Gastroesophageal sphincter (tissue), 4 donors: ENCODE measurements at regions not wholly inside any gene's neighbourhood (a gene's known extent, or its start where the extent isn't known, plus 50 kb on each side); places are given as distances from the start of the nearest gene placed in this dataset.

ENCODE experiments used
- ATAC-seq: fragments of 150-250 bp; one replicate; pipeline ENCODE4 v1.9.1; 2016; ENCODE audit warnings: mild to moderate bottlenecking, moderate library complexity
- H3K27ac ChIP-seq, 4 donors: fragments of 200-600 bp; sonication (generic) in 3 of 4; 1 replicate in 3 of 4; 2 replicates in 1 of 4; pipeline ENCODE4 v1.5.1; 2016 to 2019
- H3K27me3 ChIP-seq: fragments of 200-600 bp; sonication (generic); one replicate; pipeline ENCODE4 v1.5.1; 2019
- H3K36me3 ChIP-seq, 2 donors: fragments of 200-600 bp; sonication (generic); one replicate each; pipeline ENCODE4 v1.5.1; 2019; ENCODE audit warnings: control low read depth in 1 of 2
- H3K4me1 ChIP-seq, 3 donors: fragments of 200-600 bp; sonication (generic); 1 replicate in 2 of 3; 2 replicates in 1 of 3; pipeline ENCODE4 v1.5.1; 2016 to 2019; ENCODE audit warnings: control low read depth in 2 of 3
- H3K4me3 ChIP-seq, 2 donors: fragments of 200-600 bp; sonication (generic); one replicate each; pipeline ENCODE4 v1.5.1; 2019; ENCODE audit warnings: mild to moderate bottlenecking in 1 of 2, moderate library complexity in 1 of 2
- H3K9me3 ChIP-seq, 3 donors: fragments of 200-600 bp; sonication (generic); one replicate each; pipeline ENCODE4 v1.5.1; 2017 to 2019; ENCODE audit warnings: control low read depth in 2 of 3
- EP300 ChIP-seq: sonication (generic); formaldehyde crosslinking; IDR thresholded peaks from one replicate; pipeline ENCODE4 v1.6.1; 2017; ENCODE audit warnings: antibody characterized with exemption, mild to moderate bottlenecking
- POLR2A ChIP-seq, 2 donors: fragments of 450-650 bp; IDR thresholded peaks; one replicate each; pipeline ENCODE4 v1.6.1; 2017; ENCODE audit warnings: antibody characterized with exemption in 2 of 2, mild to moderate bottlenecking in 2 of 2, moderate library complexity in 1 of 2
- POLR2AphosphoS5 ChIP-seq: sonication (generic); formaldehyde crosslinking; IDR thresholded peaks from one replicate; pipeline ENCODE4 v1.6.1; 2017; ENCODE audit warnings: antibody characterized with exemption
- WGBS, 2 donors: methylation state at CpG; one replicate each; pipeline ENCODE4 v1.1.5; 2018; ENCODE audit warnings: low coverage in 1 of 2; 5-methylcytosine and 5-hydroxymethylcytosine counted together
- TF ChIP-seq, protein P1 (sequence below), 4 experiments: fragments of 200-600 bp in 2 of 4; fragments of 450-650 bp in 2 of 4; sonication (generic) in 1 of 4; IDR thresholded peaks; one replicate each; pipeline ENCODE4 v1.5.1; 2017 to 2019; ENCODE audit warnings: antibody characterized with exemption in 4 of 4, mild to moderate bottlenecking in 2 of 4, moderate library complexity in 2 of 4

DNA sequence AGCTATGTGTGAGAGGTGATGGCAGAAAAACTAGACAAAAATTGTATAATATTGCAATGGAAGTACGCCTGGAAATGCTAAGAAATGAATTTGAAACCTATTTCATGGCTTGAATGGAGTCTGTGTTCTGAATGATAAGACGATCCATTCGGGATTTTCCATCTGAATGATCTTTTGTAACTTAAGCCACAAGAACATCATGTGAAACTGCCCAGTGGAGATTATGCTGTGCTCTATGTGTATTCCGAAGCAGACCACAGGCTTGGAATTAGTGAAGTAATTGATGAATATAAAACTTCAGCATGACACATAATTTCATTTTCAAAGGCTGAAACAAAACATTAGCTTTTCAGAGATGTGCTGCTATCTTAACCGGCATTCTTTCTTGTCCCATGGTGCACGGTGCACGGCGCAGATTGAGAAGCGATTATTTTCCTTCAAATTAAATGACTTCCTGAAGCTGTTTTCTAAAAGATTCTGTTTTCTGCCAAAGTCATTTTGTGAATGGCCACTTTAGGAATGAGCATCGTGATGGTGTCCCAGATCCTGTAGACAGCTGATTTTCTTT is 652.9 kb downstream of the PLA2G4A start:
- H3K27ac ChIP-seq: no peak overlapping the region
- ATAC-seq: no peak

DNA sequence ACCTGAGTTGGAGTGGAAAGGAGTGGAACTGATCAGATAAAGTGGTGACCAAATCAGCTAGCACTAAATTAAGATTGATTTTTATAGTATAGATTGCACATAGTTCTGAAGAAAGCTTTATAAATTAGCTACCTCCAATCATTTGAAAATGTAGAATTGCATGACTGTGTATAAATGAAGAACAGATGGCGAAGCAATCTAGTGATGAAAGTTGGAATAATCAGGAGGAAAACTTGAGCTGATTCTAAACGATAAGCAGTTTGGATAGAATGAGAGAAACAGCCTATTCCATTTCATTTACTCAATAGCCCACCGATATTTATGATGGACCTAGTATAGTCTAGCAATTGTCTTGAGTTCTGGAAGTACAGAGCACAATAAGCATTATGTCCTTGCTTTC is 661.5 kb downstream of the PLA2G4A start:
- no peaks in the 10 kb centered on the region for H3K4me1 ChIP-seq
- TF ChIP-seq POLR2AphosphoS5 (no peak), EP300 (no peak), POLR2A (IDR thresholded peaks at IDR 0.05) (no peak)
- TF ChIP-seq, protein P1, sequence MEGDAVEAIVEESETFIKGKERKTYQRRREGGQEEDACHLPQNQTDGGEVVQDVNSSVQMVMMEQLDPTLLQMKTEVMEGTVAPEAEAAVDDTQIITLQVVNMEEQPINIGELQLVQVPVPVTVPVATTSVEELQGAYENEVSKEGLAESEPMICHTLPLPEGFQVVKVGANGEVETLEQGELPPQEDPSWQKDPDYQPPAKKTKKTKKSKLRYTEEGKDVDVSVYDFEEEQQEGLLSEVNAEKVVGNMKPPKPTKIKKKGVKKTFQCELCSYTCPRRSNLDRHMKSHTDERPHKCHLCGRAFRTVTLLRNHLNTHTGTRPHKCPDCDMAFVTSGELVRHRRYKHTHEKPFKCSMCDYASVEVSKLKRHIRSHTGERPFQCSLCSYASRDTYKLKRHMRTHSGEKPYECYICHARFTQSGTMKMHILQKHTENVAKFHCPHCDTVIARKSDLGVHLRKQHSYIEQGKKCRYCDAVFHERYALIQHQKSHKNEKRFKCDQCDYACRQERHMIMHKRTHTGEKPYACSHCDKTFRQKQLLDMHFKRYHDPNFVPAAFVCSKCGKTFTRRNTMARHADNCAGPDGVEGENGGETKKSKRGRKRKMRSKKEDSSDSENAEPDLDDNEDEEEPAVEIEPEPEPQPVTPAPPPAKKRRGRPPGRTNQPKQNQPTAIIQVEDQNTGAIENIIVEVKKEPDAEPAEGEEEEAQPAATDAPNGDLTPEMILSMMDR (IDR thresholded peaks at IDR 0.05): no peak
- WGBS, 2 donors: 85 to 92% methylated on average over 3 of the region's 3 CpGs
- H3K4me3 ChIP-seq: no peak overlapping the region
- ATAC-seq: no peak
- H3K9me3 ChIP-seq: no peaks in the 10 kb centered on the region
- H3K27me3 ChIP-seq: no peaks in the 10 kb centered on the region
- H3K27ac ChIP-seq: no peak overlapping the region
- no peaks in the 10 kb centered on the region for H3K36me3 ChIP-seq

More for the DNA sequence above, 652.9 kb downstream of the PLA2G4A start:
- no peak for TF ChIP-seq EP300
- TF ChIP-seq, protein P1 (IDR thresholded peaks at IDR 0.05): no peak
- TF ChIP-seq POLR2AphosphoS5: no peak
- H3K36me3 ChIP-seq: no peaks in the 10 kb centered on the region
- H3K4me1 ChIP-seq: no peaks in the 10 kb centered on the region
- no peak overlapping the region for H3K4me3 ChIP-seq
- H3K9me3 ChIP-seq: no peaks in the 10 kb centered on the region
- no peaks in the 10 kb centered on the region for H3K27me3 ChIP-seq
- WGBS, 2 donors: 70 to 80% methylated on average over 8 to 10 of the region's 10 CpGs

DNA sequence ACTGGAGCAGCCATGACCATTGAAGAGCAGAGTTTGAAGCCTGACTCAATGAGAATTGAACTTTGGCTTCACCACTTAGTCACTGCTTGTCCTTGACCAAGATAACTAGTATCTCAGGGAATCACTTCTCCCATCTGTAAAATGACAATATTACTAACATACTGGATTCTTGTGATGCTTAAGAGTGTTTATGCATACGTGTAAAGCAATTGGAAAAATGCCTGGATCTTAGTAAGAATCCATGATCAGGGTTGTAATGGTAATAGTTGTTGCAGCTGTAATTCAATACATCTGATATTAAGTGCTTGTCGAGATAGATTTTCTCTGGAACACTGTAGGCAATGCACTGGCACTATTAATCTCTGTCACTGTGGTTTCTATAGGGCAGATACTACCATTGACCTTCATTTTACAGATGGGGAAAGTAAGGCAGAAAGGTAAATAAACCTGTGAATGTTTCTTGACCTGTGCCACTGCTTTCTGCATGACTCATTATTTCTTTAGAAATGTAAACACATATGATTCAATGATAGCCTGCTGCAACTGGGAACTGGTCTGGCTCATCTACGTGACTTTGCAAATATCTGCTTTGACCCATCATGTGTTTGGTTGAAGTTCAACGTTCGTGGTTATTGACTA is 662.5 kb downstream of the PLA2G4A start:
- WGBS, 2 donors: 22 to 27% methylated on average over 5 of the region's 5 CpGs
- ATAC-seq: no peak
- Histone ChIP-seq H3K36me3 (no peaks in the 10 kb centered on the region), H3K4me1 (no peaks in the 10 kb centered on the region), H3K4me3 (no peak overlapping the region), H3K9me3 (no peaks in the 10 kb centered on the region), H3K27me3 (no peaks in the 10 kb centered on the region), H3K27ac (no peak overlapping the region)
- no peak for TF ChIP-seq EP300
- no peak for TF ChIP-seq POLR2A (IDR thresholded peaks at IDR 0.05)
- TF ChIP-seq, protein P1 (IDR thresholded peaks at IDR 0.05): no peak
- no peak for TF ChIP-seq POLR2AphosphoS5

DNA sequence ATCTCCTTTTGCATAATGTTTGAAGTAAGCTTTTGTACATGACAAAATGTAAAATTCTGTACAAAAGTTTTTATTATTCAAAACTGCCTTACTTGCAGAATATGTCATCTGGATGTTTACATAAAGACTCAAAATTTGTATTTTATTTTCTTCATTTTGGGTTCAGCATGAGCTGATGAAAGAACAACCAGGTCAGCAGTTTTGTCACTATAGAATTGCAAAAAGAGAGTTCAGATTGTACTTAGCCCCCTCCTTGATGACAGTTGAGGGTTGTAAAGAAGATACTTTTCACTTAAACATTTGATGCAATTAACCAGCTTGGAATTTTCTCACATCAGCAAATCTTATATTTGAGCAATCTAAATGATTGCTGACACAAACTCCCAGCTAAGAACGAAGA is 669.3 kb downstream of the PLA2G4A start:
- Histone ChIP-seq H3K36me3 (no peaks in the 10 kb centered on the region), H3K27me3 (no peaks in the 10 kb centered on the region), H3K9me3 (no peaks in the 10 kb centered on the region), H3K27ac (no peak overlapping the region), H3K4me1 (no peaks in the 10 kb centered on the region), H3K4me3 (no peak overlapping the region)
- 40 to 58% methylated on average over 1 of the region's 1 CpG for WGBS, 2 donors
- TF ChIP-seq EP300: no peak
- TF ChIP-seq POLR2A (IDR thresholded peaks at IDR 0.05): no peak
- TF ChIP-seq, protein P1 (IDR thresholded peaks at IDR 0.05): no peak
- TF ChIP-seq POLR2AphosphoS5: no peak
- ATAC-seq: no peak

DNA sequence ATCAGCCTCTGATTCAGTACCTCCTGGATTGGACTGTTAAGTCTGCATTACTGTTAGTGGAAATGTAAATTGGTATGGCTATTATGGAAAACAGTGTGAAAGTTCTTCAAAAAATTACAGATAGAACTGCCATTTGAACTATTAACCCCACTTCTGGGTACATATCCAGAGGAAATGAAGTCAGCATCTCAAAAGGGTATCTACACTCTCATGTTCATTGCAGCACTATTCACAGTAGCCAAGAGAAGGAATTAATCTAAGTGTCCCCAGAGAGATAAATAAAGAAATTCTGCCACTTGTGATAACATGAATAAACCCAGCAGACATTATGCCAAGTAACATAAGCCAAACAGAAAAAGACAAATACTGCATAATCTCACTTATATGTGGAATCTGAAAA is 676.0 kb downstream of the PLA2G4A start:
- Histone ChIP-seq H3K4me3 (no peak overlapping the region), H3K9me3 (no peaks in the 10 kb centered on the region), H3K36me3 (no peaks in the 10 kb centered on the region), H3K27me3 (no peaks in the 10 kb centered on the region), H3K4me1 (no peaks in the 10 kb centered on the region), H3K27ac (no peak overlapping the region)
- no peak for TF ChIP-seq POLR2A (IDR thresholded peaks at IDR 0.05)
- TF ChIP-seq, protein P1 (IDR thresholded peaks at IDR 0.05): no peak
- no peak for ATAC-seq
